Fibroblast of pulmonary artery (primary cell): ENCODE measurements at regions not wholly inside any gene's neighbourhood (a gene's known extent, or its start where the extent isn't known, plus 50 kb on each side); places are given as distances from the start of the nearest gene placed in this dataset.

Experiments used
- DNase-seq: peaks from one replicate; pipeline ENCODE4 v3.0.0-alpha.2; 2010; ENCODE audit warnings: low read depth
- H3K4me3 ChIP-seq: replicated peaks from 2 replicates; pipeline ENCODE4 v1.5.1; 2011; ENCODE audit warnings: low read depth, mild to moderate bottlenecking, control low read depth, low read length, moderate library complexity
- TF ChIP-seq, protein P1 (sequence below): IDR thresholded peaks from 2 replicates; pipeline ENCODE4 v1.5.1; 2011; ENCODE audit warnings: mild to moderate bottlenecking, control low read depth, low read length, inconsistent platforms; ENCODE audit errors: missing control alignments

DNA sequence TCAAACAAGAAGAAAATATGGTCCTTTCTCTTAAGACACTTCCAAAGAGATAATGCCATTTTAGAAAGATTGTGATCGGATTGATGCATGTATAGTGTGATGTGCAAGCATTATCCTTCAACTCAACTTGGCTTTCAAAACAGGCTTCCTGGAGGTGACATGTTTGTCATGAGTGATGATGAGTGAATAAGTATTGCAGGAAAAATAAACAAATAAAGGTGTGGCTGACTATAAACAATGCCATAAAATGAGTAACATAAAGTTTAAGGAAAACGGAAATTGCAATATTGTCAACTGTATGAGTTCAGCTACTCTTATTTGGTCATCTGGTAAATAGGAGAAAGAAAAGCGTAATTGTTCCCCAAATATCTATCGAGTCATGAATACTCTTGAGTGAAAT is 1283.7 kb downstream of the PCDH9 start:
- DNase-seq, result no peak
- TF ChIP-seq, protein P1, sequence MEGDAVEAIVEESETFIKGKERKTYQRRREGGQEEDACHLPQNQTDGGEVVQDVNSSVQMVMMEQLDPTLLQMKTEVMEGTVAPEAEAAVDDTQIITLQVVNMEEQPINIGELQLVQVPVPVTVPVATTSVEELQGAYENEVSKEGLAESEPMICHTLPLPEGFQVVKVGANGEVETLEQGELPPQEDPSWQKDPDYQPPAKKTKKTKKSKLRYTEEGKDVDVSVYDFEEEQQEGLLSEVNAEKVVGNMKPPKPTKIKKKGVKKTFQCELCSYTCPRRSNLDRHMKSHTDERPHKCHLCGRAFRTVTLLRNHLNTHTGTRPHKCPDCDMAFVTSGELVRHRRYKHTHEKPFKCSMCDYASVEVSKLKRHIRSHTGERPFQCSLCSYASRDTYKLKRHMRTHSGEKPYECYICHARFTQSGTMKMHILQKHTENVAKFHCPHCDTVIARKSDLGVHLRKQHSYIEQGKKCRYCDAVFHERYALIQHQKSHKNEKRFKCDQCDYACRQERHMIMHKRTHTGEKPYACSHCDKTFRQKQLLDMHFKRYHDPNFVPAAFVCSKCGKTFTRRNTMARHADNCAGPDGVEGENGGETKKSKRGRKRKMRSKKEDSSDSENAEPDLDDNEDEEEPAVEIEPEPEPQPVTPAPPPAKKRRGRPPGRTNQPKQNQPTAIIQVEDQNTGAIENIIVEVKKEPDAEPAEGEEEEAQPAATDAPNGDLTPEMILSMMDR, result no peak
- H3K4me3 ChIP-seq, result no peak overlapping the region

DNA sequence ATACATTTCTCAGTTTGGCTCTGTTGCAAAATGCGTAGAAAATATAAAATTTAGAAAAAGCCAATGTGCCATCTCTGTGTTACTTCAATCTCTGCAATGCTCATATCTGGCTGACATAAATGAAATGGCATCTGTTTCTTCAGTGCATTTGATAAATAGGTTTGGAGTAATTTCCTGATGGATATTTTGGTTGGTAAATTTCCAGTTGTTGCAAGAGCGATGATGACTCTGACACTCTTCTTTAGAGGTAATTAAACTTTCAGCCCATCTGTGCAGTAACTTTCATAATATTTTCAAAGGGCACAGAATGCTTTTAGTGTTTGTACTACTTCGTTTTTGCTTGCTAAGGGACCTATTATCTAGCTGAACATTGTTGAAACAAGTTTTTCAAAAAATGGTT is 1286.4 kb downstream of the PCDH9 start:
- TF ChIP-seq, protein P1, result no peak
- no peak overlapping the region for H3K4me3 ChIP-seq
- DNase-seq, result peak; percentile 65

DNA sequence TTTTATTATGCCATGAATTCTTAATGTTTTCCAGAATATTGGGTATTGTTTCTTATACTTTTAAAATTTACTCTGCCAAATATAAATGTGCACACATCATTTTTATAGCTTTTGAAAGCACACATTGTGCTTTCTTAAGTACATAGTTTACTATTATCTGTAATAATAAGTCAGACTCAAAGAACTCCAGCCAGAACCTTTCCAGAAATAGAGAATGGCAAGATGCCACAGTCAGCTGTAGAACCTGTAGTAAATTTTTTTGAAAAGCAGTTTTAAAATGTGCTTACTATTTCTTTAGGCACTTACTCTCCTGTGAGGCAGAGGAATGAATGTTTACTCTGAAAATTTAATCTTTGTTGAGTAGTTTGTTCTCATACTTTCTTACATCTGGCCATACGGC is 1287.1 kb downstream of the PCDH9 start:
- TF ChIP-seq, protein P1, result no peak
- DNase-seq, result peak; percentile 72
- no peak overlapping the region for H3K4me3 ChIP-seq

DNA sequence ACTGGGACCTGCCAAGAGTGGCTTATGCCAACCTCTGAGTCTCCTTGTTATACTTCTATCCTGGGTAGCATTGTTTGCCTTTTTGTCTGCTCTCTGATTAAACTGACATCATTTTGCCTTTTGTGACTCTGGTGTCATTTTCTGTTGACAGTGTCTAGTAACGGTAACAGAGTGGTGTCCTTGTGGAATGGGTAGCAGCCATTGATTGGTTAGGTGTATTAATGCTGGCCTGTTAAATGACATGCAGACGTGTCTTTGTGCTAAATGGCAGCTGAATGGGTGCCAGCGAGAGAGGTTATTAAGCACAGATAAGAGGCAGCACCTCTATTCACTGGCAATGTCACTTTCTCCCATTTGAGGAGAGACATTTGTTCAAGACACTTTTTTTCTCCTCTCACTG is 1289.4 kb downstream of the PCDH9 start:
- H3K4me3 ChIP-seq, result no peak overlapping the region
- DNase-seq, result no peak
- TF ChIP-seq, protein P1, result no peak

DNA sequence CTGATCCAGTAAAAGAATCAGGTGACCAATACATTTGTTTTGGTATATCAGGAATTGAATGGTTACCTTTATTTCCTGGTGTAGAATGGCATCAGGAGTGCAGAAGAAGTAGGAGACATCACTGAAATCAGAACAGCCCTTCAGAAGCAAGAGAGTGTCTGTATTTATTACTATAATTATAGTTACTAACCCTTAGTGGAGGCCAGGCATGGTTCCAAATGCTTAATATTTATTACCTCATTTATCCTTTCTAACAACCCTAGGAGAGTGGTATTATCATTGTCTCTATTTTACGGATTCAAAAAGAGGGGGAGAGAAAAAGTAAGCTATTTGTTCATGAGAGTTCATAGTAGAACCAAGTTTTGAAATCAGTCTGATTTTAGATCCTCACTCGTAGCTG is 1292.9 kb downstream of the PCDH9 start:
- TF ChIP-seq, protein P1, result no peak
- no peak overlapping the region for H3K4me3 ChIP-seq
- no peak for DNase-seq

DNA sequence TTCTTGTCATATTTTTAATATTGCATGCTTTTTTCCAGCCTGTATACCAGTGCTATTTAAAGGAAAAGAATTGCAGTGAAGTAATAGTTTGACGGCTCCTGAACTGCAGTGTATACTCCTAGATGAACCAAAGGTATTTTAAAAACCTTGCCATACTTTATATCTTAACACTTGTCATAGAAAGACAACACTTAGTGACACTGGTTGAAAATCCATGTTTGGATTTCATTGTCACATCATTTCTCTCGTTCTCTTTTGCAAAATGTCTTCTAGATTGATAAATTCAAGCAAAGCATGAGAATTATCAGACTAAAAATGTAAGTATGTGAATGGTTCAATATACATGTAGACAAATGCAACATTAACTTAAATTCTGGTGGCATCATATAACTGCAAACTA is 1293.9 kb downstream of the PCDH9 start:
- DNase-seq, result no peak
- H3K4me3 ChIP-seq, result no peak overlapping the region
- TF ChIP-seq, protein P1, result no peak

DNA sequence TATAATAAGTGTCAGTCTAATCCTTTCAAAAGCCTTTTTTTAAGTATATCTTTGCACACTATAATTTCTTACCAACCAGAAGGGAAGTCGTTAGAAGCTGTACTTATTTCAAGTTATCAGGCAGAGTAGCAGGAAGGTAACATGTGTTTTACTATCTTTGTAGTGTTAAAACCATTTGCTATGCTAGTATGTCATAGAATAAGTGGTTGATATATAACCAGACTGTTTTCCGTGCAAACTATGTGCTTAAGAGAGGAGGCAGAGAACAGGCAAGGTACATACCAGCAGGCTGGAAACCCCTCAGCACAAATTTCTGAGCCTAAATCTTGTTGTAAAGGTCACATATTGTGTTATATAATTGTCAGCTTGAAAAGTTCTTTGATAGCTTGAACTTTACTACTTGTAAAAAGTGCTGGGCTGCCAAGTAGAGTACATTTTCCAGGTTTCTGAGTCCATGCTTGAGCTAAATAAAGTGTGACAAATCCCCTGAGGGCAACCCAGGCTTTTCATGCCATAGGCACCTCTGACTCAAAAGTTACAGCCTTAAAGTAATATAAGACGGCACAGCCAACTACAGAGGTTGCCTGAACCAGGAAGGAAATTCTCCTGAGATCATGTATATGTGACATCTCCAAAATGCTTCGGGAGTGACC is 1297.4 kb downstream of the PCDH9 start:
- TF ChIP-seq, protein P1, result no peak
- no peak overlapping the region for H3K4me3 ChIP-seq
- DNase-seq, result no peak
